ENCODE measurements at regions not wholly inside any gene's neighbourhood (a gene's known extent, or its start where the extent isn't known, plus 50 kb on each side); places are given as distances from the start of the nearest gene placed in this dataset.

- TF ChIP-seq CTCF (IDR thresholded peaks at IDR 0.05 in 4 of 5, conservative IDR thresholded peaks at IDR 0.05 in 1 of 5) = no peak
- no peak for TF ChIP-seq POLR2A (IDR thresholded peaks at IDR 0.05)
Observed at GRCh38 chr10:130859427-130859826, 452.1 kb downstream of the TCERG1L start.
